Skeletal muscle tissue (tissue), 3 donors: ENCODE measurements at regions not wholly inside any gene's neighbourhood (a gene's known extent, or its start where the extent isn't known, plus 50 kb on each side); places are given as distances from the start of the nearest gene placed in this dataset.
"Not testable (repeated sequence)": the region's sequence is repeated elsewhere in the genome, so short reads cannot be mapped to it uniquely, and the experiment has no call there.

ENCODE experiments used
- H3K27ac ChIP-seq: one replicate; pipeline ENCODE4 v1.7.0; 2013; ENCODE audit warnings: mild to moderate bottlenecking, low read depth, low read length, inconsistent platforms
- H3K27me3 ChIP-seq, 3 donors: one replicate each; pipeline ENCODE4 v1.7.0; 2013; ENCODE audit warnings: low read length in 3 of 3; ENCODE audit not compliant: control insufficient read depth in 3 of 3, insufficient read depth in 3 of 3
- H3K36me3 ChIP-seq, 3 donors: one replicate each; pipeline ENCODE4 v1.7.0; 2013; ENCODE audit warnings: low read length in 3 of 3; ENCODE audit not compliant: control insufficient read depth in 3 of 3, insufficient read depth in 3 of 3
- H3K4me1 ChIP-seq, 3 donors: one replicate each; pipeline ENCODE4 v1.7.0; 2013; ENCODE audit warnings: low read length in 3 of 3, mild to moderate bottlenecking in 3 of 3; ENCODE audit not compliant: control insufficient read depth in 3 of 3, insufficient read depth in 3 of 3
- H3K4me3 ChIP-seq, 3 donors: one replicate each; pipeline ENCODE4 v1.7.0; 2013; ENCODE audit warnings: low read length in 3 of 3
- H3K9ac ChIP-seq, 3 donors: one replicate each; pipeline ENCODE4 v1.7.0; 2013; ENCODE audit warnings: low read length in 3 of 3, mild to moderate bottlenecking in 3 of 3, moderate library complexity in 2 of 3, low read depth in 1 of 3
- H3K9me3 ChIP-seq, 3 donors: one replicate each; pipeline ENCODE4 v1.7.0; 2013; ENCODE audit warnings: low read length in 3 of 3; ENCODE audit not compliant: control insufficient read depth in 3 of 3
- donor health status: Osteomylitis.

DNA sequence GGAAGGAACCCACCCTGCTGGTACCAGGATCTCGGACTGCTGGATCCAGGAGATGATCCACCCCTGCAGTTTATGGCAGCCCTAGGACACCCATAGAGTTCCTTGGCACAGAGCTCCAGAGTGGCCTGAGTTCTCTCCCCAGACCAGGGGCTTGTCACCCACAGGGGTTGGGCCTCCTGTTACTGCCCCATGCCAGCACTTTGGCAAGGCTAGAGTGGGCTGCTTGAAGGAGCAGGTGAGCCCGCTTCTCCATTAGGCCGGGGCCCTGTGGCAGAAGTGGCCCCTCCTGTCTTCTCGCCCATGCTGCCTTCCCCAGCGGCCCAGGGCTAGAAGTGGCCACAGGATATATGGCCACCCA is 1073.9 kb downstream of the RPIA start:
- not testable (repeated sequence) for H3K4me3 ChIP-seq, H3K27ac ChIP-seq, H3K4me1 ChIP-seq, H3K9ac ChIP-seq, H3K36me3 ChIP-seq
- Histone ChIP-seq H3K27me3 (peaks cover 7 to 24% (median 22%) of the 10 kb centered on the region in 3 donors), H3K9me3 (peaks cover 0 to 14% (median 3%) of the 10 kb centered on the region in 3 donors)

DNA sequence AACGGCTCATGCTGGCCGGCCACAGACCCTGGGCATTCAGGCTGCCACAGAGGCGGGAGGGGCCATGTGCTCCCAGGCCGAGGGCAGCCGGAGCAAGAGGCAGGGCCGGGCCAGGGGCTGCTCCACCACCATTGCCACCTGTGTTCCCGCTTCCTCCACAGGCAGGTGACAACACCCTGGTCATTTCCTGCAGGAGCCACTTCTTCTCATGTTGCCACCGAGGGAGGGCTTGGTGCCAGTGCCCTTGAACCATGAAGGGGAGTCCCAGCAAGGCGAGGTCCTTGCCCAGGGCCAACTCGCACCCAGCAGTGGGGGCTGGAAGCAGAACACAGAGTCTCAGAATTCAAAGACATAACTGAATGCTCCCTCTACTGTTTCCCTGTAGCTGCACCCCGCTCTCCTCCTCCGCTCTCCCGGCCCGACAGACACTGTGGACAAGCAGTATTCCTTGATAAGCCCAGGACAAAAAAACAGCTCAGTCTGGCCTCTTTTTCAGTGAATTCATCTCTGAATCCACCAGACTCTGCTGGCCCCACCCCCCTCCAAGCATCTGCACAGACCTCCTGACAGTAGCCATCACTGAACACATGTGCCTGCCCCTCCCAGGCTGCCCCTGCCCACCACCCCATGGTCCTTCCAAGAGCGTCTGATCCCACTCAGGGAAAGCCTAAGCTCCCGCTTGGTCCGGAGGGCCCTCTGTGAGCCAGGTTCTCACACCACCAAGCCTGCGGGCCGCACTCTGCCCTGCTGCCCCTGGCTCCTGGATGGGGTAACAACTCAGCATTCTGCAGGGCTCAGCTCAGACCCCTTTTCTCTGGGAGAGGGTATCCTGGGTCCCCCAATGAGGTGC is 1074.9 kb downstream of the RPIA start:
- H3K9ac ChIP-seq, H3K4me3 ChIP-seq, H3K27ac ChIP-seq, H3K4me1 ChIP-seq, H3K36me3 ChIP-seq: not testable (repeated sequence)
- Histone ChIP-seq H3K9me3 (peaks cover 0 to 14% (median 3%) of the 10 kb centered on the region in 3 donors), H3K27me3 (peaks cover 7 to 24% (median 22%) of the 10 kb centered on the region in 3 donors)

DNA sequence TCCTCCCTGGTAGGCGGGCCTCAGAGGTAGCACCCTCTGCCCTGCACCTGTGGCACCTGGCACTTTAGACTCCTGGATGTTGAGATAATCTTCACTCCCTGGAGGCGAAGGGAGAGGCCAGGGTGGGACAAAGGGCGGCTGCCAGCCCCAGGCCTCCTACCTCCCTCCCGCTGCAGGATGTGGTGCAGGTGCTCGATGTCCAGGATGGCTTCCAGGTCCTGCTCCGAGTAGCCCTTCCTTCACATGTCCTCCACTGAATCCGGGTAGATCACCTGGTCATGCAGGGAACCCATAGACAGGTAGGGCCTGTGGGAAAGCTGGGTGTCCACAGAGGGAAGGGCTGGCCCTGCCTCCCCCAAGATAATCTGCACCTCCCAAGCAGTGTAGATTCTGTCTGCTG is 1075.6 kb downstream of the RPIA start:
- H3K4me1 ChIP-seq, H3K4me3 ChIP-seq, H3K36me3 ChIP-seq, H3K27ac ChIP-seq, H3K9ac ChIP-seq: not testable (repeated sequence)
- H3K27me3 ChIP-seq = peaks cover 7 to 24% (median 22%) of the 10 kb centered on the region in 3 donors
- peaks cover 0 to 14% (median 3%) of the 10 kb centered on the region in 3 donors for H3K9me3 ChIP-seq

DNA sequence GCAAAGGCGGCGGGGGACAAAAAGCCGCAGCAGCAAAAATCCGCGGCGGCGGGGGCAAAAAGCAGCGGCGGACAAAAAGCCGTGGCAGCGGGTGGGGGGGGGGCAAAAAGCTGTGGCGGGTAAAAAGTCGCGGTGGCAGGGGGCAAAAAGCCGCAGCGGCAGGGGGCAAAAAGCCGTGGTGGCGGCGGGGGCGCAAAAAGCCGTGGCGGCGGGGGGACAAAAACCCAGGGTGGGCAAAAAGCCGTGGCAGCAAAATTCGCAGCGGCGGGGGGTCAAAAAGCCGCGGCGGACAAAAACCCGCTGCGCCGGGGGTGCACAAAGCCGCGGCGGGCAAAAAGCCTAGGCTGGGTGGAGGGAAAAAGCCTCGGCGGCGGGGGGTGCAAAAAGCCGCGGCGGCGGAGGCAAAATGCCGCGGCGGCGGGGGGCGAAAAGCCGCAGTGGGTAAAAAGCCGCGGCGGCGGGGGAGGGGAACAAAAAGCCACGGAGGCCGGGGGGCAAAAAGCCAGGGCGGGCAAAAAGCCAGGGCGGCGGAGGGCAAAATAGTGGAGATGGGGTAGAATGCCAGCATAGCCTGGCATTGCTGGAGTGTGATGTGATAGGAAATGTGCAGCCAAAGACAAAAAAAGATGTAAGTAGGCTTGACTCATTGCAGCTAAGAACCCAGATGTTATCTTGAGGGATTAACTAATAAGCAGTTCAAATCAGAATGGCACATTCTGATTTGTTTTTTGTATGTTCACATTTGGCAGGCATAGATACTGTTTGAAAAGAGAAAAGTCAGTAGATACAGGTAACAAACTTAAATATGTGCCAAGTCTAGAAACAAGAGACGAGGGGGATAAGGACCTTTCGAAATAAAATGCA is 1076.3 kb downstream of the RPIA start:
- Histone ChIP-seq H3K9ac (no peak overlapping the region), H3K4me3 (no peak overlapping the region), H3K4me1 (peaks cover 0 to 5% (median 2%) of the 10 kb centered on the region in 3 donors), H3K27me3 (peaks cover 7 to 24% (median 22%) of the 10 kb centered on the region in 3 donors), H3K36me3 (no peaks in the 10 kb centered on the region), H3K27ac (no peak overlapping the region), H3K9me3 (peaks cover 2 to 11% (median 3%) of the 10 kb centered on the region in 3 donors)

- Histone ChIP-seq H3K27me3 (no peaks in the 10 kb centered on the region), H3K36me3 (no peaks in the 10 kb centered on the region), H3K9me3 (peaks cover 0 to 71% (median 52%) of the 10 kb centered on the region in 3 donors)
These were observed 1084.4 kb downstream of the RPIA start for GRCh38 chr2:89775885-89776284.

GRCh38 chr2:89780318-89780717 is 1088.8 kb downstream of the RPIA start:
- H3K36me3 ChIP-seq = no peaks in the 10 kb centered on the region
- H3K27me3 ChIP-seq = no peaks in the 10 kb centered on the region
- no peaks in the 10 kb centered on the region for H3K4me1 ChIP-seq
- H3K9me3 ChIP-seq = peaks cover 0 to 86% (median 59%) of the 10 kb centered on the region in 3 donors
- no peak overlapping the region for H3K9ac ChIP-seq
- H3K27ac ChIP-seq = no peak overlapping the region
- no peak overlapping the region for H3K4me3 ChIP-seq

More at GRCh38 chr2:89775885-89776284, 1084.4 kb downstream of the RPIA start:
- H3K9ac ChIP-seq = no peak overlapping the region
- H3K4me3 ChIP-seq = no peak overlapping the region
- no peak overlapping the region for H3K27ac ChIP-seq
- H3K4me1 ChIP-seq = no peaks in the 10 kb centered on the region

- Histone ChIP-seq H3K9ac (no peak overlapping the region), H3K27ac (no peak overlapping the region), H3K27me3 (no peaks in the 10 kb centered on the region), H3K4me1 (no peaks in the 10 kb centered on the region), H3K9me3 (peaks cover 0 to 73% (median 49%) of the 10 kb centered on the region in 3 donors), H3K4me3 (no peak overlapping the region), H3K36me3 (no peaks in the 10 kb centered on the region)
These were observed 1090.5 kb downstream of the RPIA start for GRCh38 chr2:89781962-89782361.

DNA sequence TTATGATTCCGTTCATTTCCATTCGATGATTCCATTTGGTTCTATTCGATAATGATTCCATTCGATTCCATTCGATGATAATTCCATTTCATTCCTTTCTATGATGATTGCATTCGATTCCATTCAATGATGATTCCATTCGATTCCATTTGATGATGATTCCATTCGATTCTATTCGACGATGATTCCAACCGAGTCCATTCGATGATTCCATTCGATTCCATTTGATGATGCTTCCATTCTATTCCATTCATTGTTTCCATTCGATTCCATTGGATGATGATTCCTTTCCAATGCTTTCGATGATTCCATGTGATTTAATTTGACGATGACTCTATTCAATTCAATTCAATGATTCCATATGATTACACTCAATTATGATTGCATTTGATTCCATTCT is 1093.5 kb downstream of the RPIA start:
- H3K4me1 ChIP-seq = no peaks in the 10 kb centered on the region
- H3K36me3 ChIP-seq = no peaks in the 10 kb centered on the region
- no peaks in the 10 kb centered on the region for H3K27me3 ChIP-seq
- H3K9me3 ChIP-seq = peaks cover 2 to 62% (median 33%) of the 10 kb centered on the region in 3 donors
- no peak overlapping the region for H3K4me3 ChIP-seq
- no peak overlapping the region for H3K27ac ChIP-seq
- H3K9ac ChIP-seq = no peak overlapping the region

DNA sequence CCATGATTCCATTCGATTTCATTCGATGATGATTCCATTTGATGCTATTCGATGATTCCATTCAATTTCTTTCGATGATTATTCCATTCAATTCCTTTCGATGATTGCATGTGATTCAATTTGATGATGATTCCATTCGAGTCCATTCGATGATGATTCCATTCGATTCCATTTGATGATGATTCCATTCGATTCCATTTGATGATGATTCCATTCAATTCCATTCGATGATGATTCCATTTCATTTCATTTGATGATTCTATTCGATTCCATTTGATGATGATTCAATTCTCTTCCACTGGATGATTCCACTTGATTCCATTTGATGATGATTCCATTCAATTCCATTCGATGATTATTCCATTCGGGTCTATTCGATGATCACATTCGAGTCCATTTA is 1094.1 kb downstream of the RPIA start:
- not testable (repeated sequence) for H3K36me3 ChIP-seq, H3K9ac ChIP-seq, H3K4me3 ChIP-seq, H3K4me1 ChIP-seq, H3K27ac ChIP-seq, H3K27me3 ChIP-seq
- H3K9me3 ChIP-seq = peaks cover 2 to 61% (median 27%) of the 10 kb centered on the region in 3 donors

- not testable (repeated sequence) for H3K4me3 ChIP-seq, H3K27ac ChIP-seq, H3K36me3 ChIP-seq, H3K27me3 ChIP-seq, H3K4me1 ChIP-seq, H3K9ac ChIP-seq
- H3K9me3 ChIP-seq = peaks cover 2 to 56% (median 24%) of the 10 kb centered on the region in 3 donors
These were observed 1095.2 kb downstream of the RPIA start for GRCh38 chr2:89786642-89787041.
